HG02870 (cell line): ENCODE measurements at regions not wholly inside any gene's neighbourhood (a gene's known extent, or its start where the extent isn't known, plus 50 kb on each side); places are given as distances from the start of the nearest gene placed in this dataset.
A peak's percentile ranks its signal among the peaks of the same experiment; 100 is the strongest.
"Not testable (repeated sequence)": the region's sequence is repeated elsewhere in the genome, so short reads cannot be mapped to it uniquely, and the experiment has no call there.

ENCODE experiments used
- ATAC-seq: cut with Tn5 transposase; IDR thresholded peaks from one replicate; pipeline ENCODE4 v1.9.1; 2021; ENCODE audit warnings: mild to moderate bottlenecking, moderate library complexity; ENCODE audit not compliant: unreplicated experiment

DNA sequence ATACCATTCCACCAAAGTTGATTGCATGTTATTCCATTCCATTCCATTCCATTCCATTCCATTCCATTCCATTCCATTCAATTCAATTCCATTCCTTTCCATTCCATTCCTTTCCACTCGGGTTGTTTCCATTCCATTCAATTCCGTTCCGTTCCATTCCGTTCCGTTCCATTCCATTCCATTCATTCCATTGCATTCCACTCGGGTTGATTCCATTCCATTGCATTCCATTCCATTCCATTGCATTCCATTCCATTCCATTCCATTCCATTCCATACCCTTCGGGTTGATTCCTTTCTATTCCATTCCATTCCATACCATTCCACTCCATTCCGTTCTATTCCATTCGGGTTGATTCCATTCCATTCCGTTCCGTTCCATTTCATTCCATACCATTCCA is 166.9 kb downstream of the CWH43 start:
- ATAC-seq: peak; percentile 24

DNA sequence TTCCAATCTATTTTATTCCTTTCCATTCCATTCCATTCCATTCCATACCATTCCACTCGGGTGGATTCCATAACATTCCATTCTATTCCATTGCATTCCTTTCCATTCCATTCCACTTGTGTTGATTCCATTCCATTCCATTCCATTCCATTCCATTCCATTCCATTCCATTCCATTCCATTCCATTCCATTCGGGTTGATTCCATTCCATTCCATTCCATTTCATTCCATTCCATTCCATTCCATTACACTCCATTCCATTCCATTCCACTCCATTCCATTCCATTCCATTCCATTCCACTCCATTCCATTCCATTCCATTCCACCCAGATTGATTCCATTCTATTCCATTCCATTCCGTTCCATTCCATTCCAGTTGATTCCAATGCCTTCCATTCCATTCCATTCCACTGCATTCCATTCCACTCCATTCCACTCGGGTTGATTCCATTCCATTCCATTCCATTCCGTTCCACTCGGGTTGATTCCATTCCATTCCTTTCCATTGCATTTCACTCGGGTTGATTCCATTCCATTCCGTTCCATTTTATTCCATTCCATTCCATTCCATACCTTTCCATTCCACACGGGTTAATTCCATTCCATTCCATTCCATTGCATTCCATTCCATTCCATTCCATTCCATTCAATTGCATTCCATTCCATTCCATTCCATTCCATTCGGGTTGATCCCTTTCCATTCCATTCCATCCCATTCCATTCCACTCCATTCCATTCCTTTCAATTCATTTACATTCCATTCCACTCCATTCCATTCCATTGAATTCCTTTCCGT is 168.4 kb downstream of the CWH43 start:
- peak; percentile 60 for ATAC-seq

DNA sequence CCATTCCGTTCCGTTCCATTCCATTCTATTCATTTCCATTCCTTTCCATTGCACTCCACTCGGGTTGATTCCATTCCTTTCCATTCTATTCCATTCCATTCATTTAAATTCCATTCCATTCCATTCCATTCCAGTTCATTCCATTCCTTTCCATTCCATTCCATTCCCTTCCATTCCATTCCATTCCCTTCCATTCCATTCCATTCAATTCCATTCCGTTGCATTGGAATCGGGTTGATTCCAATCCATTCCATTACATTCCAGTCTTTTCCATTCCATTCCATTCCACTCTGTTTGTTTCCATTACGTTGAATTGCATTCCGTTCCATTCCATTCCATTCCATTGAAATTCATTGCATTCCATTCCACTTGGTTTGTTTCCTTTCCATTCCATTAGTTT is 169.2 kb downstream of the CWH43 start:
- not testable (repeated sequence) for ATAC-seq

DNA sequence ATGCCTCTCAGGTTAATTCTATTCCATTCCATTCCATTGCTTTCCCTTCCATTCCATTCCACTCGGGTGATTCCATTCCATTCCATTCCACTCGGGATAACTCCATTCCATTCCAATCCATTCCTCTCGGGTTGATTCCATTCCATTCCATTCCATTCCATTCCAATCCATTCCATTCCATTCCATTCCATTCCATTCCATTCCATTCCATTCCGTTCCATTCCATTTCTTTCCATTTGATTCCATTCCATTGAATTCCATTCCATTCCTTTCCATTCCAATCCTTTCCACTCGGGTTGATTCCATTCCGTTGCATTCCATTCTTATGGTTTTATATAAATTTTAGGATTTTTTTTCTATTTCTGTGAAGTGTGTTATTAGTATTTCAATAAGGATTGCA is 170.2 kb downstream of the CWH43 start:
- ATAC-seq: not testable (repeated sequence)

DNA sequence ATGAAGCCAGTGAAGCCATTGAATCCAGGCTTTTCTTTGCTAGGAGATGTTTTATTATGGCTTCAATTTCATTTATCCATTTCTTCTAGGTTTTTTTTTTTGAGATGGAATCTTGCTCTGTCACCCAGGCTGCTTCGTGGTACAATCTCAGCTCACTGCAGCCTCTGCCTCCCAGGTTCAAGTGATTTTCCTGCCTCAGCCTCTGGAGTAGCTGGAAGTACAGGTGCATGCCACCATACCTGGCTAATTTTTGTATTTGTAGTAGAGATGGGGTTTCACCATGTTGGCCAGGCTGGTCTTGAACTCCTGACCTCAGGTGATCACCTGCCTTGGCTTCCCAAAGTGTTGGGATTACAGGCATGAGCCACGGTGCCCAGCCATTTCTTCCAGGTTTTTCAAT is 171.6 kb downstream of the CWH43 start:
- ATAC-seq: not testable (repeated sequence)

DNA sequence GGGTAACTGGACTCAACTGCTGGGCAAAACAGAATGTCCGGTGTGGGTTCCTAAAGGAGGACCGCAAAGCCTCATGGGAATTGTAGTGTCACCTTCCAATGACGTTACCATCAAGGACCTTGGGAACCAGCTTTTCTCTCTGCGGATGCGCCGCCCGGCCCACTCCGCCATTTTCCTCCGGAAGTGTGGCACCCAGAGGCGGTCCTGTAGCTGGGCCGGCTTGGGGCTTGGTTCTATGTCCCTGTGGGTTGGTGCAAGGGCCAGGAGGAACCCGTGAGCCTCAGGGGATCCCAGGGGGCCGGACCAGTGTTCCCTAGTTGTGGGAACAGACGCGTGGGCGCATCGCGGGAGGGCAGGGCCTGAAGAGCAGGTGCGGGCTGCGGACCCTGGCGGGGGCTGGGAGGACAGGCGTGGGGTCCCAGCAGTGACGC is 175.1 kb downstream of the CWH43 start:
- not testable (repeated sequence) for ATAC-seq

DNA sequence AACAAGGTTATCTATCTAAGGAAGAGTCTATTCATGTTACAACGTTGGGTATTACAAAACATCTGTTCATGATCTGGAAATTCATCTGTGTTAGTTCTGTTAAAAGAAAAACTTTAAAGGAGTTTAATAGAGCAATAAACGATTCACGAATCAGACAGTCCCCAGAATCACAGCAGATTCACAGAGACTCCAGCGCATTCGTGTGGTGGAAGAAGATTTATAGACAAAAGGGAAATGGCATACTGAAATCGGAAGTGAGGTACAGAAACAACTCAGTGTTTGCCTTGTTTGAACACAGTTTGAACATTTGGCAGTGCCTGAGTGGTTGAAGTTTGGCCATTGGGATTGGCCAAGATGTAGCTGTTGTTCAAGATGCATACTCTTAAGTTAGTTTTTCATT is 178.8 kb downstream of the CWH43 start:
- ATAC-seq: not testable (repeated sequence)

DNA sequence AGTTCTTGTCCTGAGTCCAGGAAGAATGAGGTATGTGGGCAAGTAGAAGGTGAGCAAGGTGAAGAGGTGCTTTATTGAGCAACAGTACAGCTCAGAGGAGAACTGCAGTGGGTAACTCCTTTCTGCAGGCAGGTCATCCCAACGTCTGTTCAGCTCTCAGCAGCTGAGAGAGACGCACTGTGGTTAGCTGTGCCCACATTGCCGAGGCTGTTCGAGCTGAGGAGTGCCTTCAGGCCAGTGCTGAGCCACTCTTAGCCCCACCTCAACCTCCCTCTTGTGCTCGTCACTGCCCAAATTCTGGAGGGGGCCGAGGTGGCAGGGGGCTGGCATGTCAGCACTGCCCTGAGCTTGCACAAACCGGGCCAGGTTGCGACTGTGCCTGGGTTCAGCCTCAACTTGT is 191.8 kb downstream of the CWH43 start:
- not testable (repeated sequence) for ATAC-seq

DNA sequence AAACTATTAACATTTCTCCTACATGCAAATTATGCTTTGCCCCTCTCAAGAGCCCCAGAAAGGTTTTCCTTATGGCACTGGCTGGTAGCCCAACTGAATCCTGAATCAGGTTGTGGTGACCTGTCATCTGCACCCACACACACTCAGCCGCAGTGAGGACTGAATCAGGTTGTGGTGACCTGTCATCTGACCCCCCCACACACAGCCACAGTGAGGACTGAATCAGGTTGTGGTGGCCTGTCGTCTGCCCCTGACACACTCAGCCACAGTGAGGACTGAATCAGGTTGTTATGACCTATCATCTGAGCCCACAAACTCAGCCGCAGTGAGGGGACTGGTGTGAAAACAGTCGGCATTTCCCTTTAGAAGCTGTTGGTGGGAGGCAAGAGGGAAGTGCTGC is 195.0 kb downstream of the CWH43 start:
- ATAC-seq: not testable (repeated sequence)

DNA sequence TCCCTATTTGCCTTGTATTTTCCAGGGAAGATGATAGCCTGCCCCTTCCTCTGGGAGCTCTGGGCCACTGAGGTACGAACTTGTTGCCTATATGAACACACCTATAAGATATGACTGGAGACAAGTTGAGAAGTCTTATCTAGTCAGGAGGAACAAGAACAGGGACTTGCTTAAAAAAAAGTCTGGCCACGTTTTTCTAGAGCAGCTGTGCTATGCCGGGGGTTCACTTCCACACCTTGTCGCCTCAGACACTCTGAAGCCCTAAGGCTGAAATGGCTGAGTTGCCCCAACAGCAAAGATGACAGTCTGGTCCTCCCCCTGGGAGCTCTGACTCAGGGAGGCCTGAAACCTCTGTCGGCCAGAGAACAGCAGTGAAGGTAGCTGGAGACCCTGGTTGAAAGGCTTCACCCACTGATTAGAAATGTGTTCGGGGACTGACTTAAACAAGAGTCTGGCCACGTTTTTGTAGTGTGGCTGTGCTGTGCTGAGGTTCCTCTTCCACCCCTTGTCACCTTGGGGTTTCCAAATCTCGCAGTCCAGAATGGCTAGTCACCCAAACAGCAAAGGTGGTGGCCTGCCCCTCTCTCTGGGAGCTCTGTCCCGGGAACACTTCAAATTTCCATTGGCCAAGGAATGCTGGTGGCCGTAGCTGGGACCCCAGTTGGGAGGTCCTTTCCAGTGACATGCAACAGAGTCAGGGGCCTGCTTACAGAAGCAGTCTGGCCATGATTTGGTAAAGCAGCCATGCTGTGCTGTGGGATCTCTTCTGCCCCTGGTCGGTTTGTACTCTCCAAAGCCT is 225.5 kb downstream of the CWH43 start:
- ATAC-seq: not testable (repeated sequence)

DNA sequence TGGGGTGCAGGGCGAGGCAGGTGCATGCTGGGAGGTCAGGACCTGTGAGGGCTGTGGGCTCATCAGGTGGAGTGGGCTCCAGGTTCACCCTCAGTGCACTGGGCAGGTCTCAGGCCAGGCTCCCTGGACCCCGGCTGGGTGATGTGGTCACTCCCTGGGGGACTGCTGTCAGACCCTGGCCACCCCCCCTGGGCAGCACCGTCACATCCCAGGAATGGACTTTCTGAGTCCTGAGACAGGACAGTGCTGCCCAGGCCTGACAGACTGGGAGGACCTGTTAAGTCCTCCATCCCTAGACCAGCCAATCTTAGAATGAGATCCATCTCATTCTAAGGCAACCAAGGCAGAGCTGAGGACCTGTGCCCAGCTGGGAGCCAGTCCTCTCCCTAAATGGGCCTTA is 227.2 kb downstream of the CWH43 start:
- not testable (repeated sequence) for ATAC-seq

DNA sequence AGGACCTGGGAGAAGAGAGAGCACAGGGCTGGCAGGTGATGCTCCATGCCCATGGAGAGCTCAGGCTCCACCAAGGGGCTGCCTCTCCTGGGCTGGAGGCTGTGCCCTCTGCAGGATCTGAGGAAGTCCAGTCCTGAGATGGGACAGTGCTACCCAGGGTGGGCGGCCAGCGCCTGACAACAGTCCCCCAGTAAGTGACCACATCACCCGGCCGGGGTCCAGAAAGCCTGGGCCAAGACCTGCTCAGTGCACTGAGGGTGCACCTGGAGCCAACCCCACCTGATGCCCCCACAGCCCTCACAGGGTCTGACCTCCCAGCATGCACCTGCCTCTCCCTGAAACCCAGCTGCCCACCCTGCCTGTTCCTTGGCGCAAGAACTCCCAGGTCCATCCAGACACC is 227.7 kb downstream of the CWH43 start:
- not testable (repeated sequence) for ATAC-seq

DNA sequence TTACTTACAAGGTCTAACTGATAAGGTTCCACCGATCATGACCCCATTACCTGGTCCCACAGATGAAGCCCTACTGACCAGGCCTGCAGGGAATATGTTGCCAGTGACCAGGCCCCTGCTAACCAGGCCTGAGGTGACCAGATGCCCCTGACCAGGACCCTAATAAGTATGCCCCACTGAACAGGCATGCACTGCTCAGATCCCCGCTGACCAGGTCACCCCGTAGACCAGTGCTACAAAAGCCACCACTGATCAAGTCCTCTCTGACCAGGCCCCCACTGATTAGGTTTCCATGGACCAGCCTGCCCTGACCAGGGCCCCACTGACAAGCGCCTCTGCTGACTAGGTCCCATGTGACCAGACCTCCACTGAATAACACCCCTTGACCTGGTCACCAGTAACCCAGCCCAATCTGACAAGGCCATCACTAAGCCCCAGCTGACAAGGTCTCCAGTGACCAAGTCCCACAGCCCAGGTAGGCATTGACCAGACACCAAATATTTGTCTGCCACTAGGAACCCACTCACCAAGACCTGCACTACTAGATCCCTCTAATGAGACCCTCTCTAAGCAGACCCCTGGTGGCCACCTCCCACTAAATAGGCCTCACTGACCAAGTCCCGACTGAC is 228.5 kb downstream of the CWH43 start:
- ATAC-seq: not testable (repeated sequence)

DNA sequence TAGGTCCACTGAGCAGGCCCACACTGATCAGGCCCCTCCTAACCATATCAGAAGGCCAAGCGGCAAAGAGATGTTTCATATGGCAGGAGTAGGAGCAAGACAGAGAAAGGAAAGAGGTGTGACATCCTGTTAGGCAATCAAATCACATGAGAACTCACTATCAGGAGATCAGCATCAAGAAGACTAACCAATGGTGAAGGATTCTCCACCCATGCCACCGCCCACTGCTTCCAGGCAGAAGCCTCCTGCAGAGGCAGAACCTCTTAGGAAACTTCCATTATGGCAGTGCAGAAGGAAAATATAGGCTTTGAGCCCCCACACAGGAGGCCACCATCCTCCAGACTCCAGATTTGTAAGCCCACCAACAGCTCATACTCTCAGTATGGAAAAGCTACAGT is 229.0 kb downstream of the CWH43 start:
- ATAC-seq: not testable (repeated sequence)

DNA sequence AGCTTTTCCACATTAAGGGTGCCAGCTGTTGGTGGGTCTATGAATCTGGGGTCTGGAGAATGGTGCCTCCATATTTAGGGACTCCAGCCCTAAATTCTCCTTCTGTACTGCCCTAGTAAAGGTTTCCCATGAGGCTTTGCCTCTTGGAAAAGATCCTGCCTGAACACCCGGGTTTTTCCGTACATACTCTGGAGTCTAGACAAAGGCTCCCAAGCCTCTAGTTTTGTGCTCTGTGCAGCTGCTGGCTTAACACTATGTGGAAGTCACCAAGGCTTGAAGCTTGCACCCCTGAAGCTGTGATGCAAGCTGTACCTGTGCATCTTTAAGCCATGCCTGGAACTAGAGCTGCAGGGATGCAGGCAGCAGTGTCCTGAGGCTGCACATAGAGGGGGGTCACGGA is 230.5 kb downstream of the CWH43 start:
- ATAC-seq: not testable (repeated sequence)

DNA sequence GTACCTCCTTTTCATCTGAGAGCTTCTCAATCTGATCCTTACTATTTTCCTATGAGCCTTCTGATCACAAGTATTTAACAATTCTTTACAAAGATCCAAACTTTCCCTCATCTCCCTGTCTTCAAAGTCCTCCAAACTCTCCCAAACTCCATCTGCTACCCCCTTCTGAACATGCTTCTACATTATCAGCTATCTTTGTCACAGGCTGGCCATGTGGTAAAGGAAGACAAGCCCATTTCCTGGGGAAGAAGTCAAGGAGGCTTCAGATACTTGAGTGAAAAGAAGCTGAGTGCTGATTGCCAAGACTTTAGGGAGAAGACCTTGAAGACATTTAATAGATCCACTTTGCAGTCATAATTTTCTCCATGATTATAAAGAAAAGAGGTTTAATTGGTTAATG is 231.4 kb downstream of the CWH43 start:
- no peak for ATAC-seq

DNA sequence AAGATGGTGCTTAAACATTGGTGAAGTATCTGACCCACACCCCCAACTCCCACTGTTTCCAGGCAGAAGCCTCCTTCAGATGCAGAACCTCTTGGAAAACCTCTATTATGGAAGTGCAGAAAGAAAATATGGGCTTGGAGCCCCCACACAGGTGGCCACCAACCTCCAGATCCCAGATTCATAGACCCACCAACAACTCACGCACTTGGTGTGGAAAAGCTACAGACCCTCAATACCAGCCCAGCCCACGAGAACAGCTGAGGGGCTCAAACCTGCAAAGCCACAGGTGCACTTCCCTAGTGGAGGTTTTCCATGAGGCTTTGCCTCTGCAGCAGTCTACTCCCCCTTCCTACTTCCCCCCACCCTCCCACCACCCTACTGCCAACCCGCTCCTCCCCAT is 232.0 kb downstream of the CWH43 start:
- not testable (repeated sequence) for ATAC-seq

DNA sequence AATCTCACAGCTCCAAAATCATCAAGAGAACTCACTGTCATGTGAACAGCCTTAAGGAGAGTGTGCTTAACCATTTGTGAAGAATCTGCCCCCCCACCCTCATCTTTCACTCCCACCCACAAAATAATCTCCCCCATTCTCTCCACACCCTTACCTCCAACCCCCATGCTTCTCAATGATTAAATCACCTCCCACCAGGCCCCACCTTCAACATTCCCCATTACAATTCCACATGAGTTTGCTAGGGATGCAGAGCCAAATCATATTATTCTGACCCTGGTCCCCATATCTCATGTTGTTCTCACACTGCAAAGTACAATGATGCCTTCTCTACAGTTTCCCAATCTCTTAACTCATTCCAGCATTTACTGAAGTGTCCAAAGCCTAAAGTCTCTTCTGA is 232.9 kb downstream of the CWH43 start:
- not testable (repeated sequence) for ATAC-seq

DNA sequence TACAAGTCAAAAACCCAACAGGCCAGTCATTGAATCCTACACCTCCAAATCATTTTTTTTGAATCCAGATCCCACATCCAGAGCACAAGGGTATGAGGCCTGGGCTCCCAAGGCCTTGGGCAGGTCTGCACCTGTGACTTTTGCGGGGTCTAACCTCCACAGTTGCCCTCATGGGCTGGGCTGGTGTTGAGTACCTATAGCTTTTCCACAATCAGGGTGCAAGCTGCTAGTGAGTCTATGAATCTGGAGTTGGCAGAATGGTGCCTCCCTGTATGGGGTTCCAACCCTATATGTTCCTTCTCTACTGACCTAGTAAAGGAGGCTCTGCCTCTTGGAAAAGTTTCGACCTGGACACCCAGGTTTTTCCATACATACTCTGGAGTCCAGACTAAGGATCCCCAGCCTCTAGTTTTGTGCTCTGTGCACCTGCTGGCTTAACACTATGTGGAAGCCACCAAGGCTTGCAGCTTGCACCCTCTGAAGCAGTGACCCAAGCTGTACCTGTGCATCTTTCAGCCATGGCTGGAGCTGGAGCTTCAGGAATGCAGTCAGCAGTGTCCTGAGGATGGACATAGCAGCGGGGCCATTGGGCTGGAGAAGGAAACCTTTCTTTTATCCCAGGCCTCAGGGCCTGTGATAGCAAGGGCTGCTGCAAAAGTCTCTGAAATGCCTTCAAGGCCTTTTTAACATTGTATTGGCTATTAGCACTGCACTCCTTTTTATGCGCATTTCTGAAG is 233.6 kb downstream of the CWH43 start:
- not testable (repeated sequence) for ATAC-seq

DNA sequence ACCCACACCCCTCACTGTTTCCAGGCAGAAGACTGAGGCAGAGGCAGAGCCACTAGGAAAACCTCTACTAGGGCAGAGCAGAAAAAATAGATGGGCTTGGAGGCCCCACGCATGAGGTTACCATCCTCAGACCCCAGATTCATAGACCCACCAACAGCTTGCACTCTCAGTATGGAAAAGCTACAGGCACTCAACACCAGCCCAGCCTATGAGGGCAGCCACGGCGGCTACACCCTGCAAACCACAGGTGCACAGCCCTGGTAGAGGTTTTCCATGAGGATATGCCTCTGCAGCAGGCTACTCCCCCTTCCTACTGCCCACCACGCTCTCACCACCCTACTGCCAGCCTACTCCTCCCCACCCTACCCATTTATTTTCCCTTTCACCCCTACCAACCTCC is 235.1 kb downstream of the CWH43 start:
- ATAC-seq: no peak

DNA sequence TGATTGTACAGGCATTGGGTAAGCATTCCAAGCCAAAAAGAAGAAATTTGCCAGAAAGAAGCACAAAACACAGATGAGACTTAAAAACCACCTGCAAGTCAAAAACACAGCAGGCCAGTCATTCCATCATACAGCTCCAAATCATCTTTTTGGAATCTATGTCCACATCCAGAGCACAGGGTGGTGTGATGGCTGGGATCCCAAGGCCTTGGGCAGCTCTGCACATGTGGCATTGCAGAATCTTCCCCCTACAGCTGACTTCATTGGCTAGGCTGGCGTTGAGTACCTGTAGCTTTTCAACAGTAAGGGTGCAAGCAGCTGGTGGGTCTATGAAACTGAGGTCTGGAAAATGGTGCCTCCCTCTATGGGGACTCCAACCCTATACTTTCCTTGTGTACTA is 236.7 kb downstream of the CWH43 start:
- not testable (repeated sequence) for ATAC-seq
